ENCODE measurements at regions not wholly inside any gene's neighbourhood (a gene's known extent, or its start where the extent isn't known, plus 50 kb on each side); places are given as distances from the start of the nearest gene placed in this dataset.

GRCh38 chr18:28718696-28719095, 541.8 kb upstream of the CDH2 start:
- TF ChIP-seq EZH2 (IDR thresholded peaks at IDR 0.05; ENCODE audit: borderline replicate concordance, low read depth, low read length, severe bottlenecking): no peak
- TF ChIP-seq CTCF (IDR thresholded peaks at IDR 0.05; ENCODE audit: borderline replicate concordance, extremely low read depth, low read length, poor library complexity, severe bottlenecking): no peak
